HCT116 (cell line): ENCODE measurements at regions not wholly inside any gene's neighbourhood (a gene's known extent, or its start where the extent isn't known, plus 50 kb on each side); places are given as distances from the start of the nearest gene placed in this dataset.

Experiments used
- ATF3 ChIP-seq: IDR thresholded peaks from 2 replicates; pipeline ENCODE4 v1.6.1; 2012
- CTCF ChIP-seq, 3 experiments: fragments of 200-600 bp in 1 of 3; sonication (generic) in 1 of 3; IDR thresholded peaks in 2 of 3; conservative IDR thresholded peaks in 1 of 3; 2 replicates each; pipeline ENCODE4 v1.5.1; 2012 to 2017; ENCODE audit warnings: low read depth in 2 of 3, low read length in 2 of 3, antibody characterized with exemption in 1 of 3, borderline replicate concordance in 1 of 3, control low read depth in 1 of 3, mild to moderate bottlenecking in 1 of 3, mixed read lengths in 1 of 3, mixed run types in 1 of 3, moderate library complexity in 1 of 3; ENCODE audit not compliant: insufficient read depth in 1 of 3
- ELF1 ChIP-seq: IDR thresholded peaks from 2 replicates; pipeline ENCODE4 v1.6.1; 2012; ENCODE audit warnings: low read depth, borderline replicate concordance
- EZH2 ChIP-seq: fragments of 200-600 bp; sonication (generic); IDR thresholded peaks from 2 replicates; pipeline ENCODE4 v1.6.1; 2017; ENCODE audit warnings: antibody characterized with exemption, mixed run types
- EZH2phosphoT487 ChIP-seq: fragments of 200-600 bp; IDR thresholded peaks from 2 replicates; pipeline ENCODE4 v1.6.1; 2018; ENCODE audit warnings: antibody characterized with exemption, borderline replicate concordance
- JUND ChIP-seq: IDR thresholded peaks from 2 replicates; pipeline ENCODE4 v1.6.1; 2012
- POLR2A ChIP-seq: IDR thresholded peaks from 2 replicates; pipeline ENCODE4 v1.7.0; 2011; ENCODE audit warnings: borderline replicate concordance; ENCODE audit not compliant: insufficient read depth, insufficient read length; ENCODE audit errors: extremely low read depth
- POLR2AphosphoS5 ChIP-seq: IDR thresholded peaks from 2 replicates; pipeline ENCODE4 v1.6.1; 2011; ENCODE audit warnings: mild to moderate bottlenecking, low read depth, low read length, moderate library complexity
- RAD21 ChIP-seq: IDR thresholded peaks from 2 replicates; pipeline ENCODE4 v1.6.1; 2012; ENCODE audit warnings: low read depth, mild to moderate bottlenecking
- REST ChIP-seq: IDR thresholded peaks from 2 replicates; pipeline ENCODE4 v1.6.1; 2012; ENCODE audit warnings: low read depth
- SP1 ChIP-seq: IDR thresholded peaks from 2 replicates; pipeline ENCODE4 v1.6.1; 2012; ENCODE audit warnings: low read depth
- ZBTB33 ChIP-seq: IDR thresholded peaks from 2 replicates; pipeline ENCODE4 v1.6.1; 2011; ENCODE audit warnings: mild to moderate bottlenecking, low read length, moderate library complexity; ENCODE audit not compliant: insufficient replicate concordance; ENCODE audit errors: extremely low read depth
- ZFX ChIP-seq: fragments of 450-650 bp; IDR thresholded peaks from 2 replicates; pipeline ENCODE4 v1.6.1; 2017
- ZNF274 ChIP-seq: fragments of 200-500 bp; sonication (Bioruptor generic); IDR thresholded peaks from 2 replicates; pipeline ENCODE4 v1.6.1; 2014; ENCODE audit warnings: mild to moderate bottlenecking, low read depth, low read length, inconsistent platforms

GRCh38 chr9:115249488-115249887 lies 131.5 kb upstream of the TNC start:
- TF ChIP-seq POLR2AphosphoS5 (no peak), CTCF (IDR thresholded peaks at IDR 0.05 in 2 of 3, conservative IDR thresholded peaks at IDR 0.05 in 1 of 3; ENCODE audit: borderline replicate concordance in 1 of 3, insufficient read depth in 1 of 3, low read depth in 2 of 3, low read length in 2 of 3) (no peak), REST (no peak), ELF1 (no peak), POLR2A (no peak), EZH2 (no peak), EZH2phosphoT487 (no peak), SP1 (no peak), RAD21 (no peak), ZNF274 (no peak), ATF3 (no peak), ZFX (no peak), JUND (no peak), ZBTB33 (no peak)
